GM19023 (cell line): ENCODE measurements at regions not wholly inside any gene's neighbourhood (a gene's known extent, or its start where the extent isn't known, plus 50 kb on each side); places are given as distances from the start of the nearest gene placed in this dataset.
"Not testable (repeated sequence)": the region's sequence is repeated elsewhere in the genome, so short reads cannot be mapped to it uniquely, and the experiment has no call there.

Experiments
- ATAC-seq: cut with Tn5 transposase; IDR thresholded peaks from one replicate; pipeline ENCODE4 v1.9.1; 2021; ENCODE audit warnings: mild to moderate bottlenecking, moderate library complexity; ENCODE audit not compliant: unreplicated experiment

DNA sequence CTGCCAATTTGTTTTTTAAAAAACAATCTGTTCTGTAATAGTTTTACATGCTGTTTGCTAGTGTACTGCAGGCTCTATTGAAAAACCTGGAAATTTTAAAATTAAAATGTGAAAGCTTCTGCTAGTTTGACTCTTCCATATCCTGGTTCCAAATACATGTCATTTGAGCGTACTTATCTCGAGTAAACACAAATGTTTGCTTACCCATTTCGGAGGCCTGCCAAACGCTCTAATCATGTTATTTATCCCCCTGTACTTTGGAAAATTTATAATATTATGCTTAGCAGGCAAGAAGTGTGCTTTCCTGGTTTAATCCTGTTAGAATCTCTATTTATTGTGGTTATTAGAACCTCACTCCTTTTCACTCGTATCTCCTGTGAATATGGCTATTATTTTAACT is 476.8 kb upstream of the CYLC2 start:
- ATAC-seq, result no peak

DNA sequence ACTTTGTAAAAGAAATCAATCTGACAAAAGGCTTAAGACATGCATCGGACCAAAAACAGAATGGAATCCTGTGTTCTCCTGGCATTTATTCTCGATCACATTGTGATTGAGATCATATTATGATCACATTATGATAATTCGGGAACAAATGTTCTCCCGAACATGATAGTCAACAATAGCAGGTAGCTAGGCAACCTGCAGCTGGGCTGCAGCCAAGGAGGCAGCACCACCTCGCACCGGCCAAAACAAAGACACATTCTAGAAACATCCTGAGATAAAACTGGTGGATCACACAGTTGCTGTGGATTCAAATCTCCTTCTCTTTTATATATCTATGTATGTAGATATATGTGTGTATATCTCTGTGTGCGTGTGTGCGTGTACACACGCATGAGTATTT is 480.6 kb upstream of the CYLC2 start:
- no peak for ATAC-seq

DNA sequence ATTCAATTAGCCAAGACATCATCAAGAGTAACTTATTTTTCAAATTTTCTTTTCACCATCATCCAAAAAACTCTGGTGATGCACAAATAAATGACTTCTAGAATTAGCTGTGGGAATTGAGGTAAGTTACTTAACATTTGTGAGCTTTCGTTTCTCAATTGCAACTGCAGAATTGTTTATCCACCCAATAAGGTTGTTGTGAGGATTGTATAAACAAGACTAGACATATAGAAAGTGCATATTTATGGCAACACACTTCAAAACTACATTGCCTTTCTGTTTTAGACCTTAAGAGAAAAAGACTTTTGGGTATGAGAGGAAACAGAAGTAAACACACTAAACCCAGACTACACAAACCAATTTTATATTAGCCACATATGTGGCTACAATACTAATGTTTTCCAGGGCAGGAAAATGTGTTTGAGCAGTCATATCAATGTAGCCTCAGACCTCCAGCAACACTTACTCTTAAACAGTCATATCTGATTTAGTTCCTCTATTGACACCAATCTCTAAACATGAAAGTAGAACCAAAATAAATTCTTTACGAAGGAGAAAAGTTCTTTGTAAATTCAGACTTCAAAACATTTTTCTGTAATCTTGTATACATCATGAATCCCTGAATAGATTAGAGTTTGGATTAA is 488.0 kb upstream of the CYLC2 start:
- no peak for ATAC-seq

DNA sequence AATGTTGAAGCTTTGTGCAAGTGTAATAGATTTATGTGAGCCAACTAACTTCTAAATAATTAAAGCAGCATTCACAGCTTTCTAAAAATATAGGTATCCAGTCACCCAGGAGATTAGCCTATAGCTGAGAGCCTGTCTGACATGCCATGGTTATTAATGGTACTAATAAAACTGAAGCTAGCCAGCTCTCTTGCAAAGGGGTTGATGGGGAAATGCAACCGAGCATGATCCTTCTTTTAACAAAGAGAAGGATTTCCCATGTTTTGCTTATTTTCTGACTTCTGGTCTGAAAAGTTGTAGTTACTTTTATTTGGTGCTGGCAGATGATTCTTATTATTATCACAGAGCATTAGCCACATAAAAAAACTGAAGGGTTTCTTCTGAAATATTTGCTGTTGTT is 488.7 kb upstream of the CYLC2 start:
- no peak for ATAC-seq

DNA sequence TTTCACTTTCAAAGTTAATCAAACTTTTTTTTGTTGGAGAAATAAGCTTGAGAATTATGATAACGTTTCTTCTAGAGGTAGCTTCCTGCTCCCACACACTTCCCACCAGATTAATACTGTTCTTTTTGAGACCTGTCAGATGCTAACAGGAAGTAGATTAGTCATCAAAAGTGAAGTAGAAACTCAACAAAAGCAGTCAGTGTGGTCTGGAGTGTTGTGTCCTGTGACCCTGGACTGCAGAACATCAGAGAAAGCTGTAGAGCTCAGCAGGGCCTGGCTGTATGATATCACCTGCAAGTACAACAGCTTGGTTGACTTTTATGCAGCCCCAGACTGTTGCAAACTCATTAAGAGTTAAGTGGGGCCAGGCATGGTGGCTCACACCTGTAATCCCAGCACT is 495.7 kb upstream of the CYLC2 start:
- no peak for ATAC-seq

DNA sequence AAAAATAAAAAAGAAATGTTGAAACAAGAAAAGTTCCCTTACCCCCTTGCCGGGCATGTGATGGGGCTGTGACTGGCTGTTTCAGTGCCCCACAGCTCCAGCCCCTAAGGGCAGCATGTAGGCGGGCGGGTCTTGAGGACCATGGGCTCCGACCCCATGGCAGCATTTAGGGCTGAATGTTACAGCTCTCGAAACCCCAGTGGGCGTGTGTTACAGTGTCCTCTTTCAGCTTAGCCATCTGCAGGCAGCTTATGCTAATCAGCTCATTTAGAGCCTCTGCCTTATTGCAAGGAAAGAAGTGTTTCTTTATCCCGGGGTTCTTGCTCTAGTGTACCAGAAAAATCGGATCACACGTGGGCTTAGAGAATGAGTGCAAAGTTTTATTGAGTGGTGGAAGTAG is 497.4 kb upstream of the CYLC2 start:
- no peak for ATAC-seq

DNA sequence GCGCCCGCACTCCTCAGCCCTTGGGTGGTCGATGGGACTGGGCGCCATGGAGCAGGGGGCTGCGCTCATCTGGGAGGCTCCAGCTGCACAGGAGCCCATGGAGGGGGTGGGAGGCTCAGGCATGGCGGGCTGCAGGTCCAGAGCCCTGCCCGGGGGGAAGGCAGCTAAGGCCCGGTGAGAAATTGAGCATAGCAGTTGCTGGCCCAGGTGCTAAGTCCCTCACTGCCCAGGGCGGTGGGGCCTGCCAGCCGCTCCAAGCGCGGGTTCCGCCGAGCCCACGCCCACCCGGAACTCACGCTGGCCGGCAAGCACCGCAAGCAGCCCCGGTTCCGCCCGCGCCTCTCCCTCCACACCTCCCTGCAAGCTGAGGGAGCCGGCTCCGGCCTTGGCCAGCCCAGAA is 508.2 kb upstream of the CYLC2 start:
- ATAC-seq, result not testable (repeated sequence)

DNA sequence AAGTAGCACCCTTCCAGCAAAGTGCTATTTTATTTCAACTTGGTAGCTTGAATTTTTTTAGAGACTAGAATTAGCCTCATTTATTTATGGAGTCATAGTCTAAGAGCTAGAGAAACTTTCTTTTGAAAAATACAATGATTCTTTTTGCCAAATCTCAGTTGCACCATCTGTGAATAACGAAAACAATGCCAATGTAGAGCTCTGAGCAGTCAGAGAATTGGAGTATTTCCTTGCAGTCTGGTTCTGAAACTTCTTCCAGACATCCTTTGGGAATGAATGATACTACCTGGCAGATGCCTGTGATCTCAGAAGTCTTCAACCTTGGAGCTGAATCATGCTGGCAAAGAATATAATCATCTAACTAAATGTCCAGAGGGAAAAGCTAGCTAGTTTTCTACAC is 511.5 kb upstream of the CYLC2 start:
- no peak for ATAC-seq

DNA sequence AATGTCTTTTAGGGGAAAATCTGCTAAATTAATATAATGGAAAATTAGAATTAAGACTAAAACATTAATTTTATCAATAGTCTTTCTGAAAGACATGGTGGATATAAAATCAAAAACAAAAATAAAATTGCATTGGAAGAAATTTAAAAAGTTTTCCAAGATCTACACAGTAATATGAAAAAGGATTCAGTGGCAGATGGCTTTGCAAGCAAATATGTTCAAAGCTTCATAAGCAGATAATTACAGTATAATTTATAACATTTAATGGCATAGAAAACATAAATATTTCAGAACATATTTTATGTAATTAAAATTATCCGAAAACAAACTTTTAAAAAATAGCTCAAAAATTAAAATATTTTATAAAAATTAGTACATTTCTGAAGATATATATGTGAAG is 512.4 kb upstream of the CYLC2 start:
- no peak for ATAC-seq

DNA sequence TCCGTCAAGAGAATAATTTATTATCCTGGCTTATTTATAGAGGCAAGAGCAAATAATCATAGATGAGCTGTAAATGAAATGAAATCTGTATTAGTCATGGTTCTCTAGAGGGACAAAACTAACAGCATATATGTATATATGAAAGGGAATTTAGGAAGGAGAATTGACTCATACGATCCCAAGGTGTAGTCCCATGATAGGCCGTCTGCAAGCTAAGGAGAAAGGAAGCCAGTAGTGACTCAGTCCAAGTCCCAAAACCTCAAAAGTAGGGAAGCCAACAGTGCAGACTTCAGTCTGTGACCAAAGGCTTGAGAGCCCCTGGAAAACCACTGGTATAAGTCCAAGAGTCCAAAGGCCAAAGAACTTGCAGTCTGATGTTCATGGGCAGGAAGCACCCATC is 515.9 kb upstream of the CYLC2 start:
- no peak for ATAC-seq

DNA sequence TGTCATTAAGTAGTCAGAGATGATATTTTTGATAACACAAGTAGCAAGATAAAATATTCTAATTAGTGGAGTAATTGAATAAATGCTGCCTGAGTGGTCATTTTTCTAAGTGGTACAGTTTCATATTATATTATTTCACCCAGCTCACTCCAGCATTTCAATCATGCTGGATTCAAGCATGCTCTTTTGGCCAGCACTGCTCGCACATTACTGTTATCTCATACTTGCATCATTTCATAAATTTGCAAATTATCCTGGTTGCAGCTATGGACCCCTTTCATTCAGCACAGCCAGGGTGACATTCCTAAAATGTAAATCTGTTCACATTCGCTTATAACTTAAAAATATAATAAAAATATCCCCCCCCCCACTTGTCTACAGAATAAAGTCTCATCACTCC is 520.8 kb upstream of the CYLC2 start:
- ATAC-seq, result no peak

DNA sequence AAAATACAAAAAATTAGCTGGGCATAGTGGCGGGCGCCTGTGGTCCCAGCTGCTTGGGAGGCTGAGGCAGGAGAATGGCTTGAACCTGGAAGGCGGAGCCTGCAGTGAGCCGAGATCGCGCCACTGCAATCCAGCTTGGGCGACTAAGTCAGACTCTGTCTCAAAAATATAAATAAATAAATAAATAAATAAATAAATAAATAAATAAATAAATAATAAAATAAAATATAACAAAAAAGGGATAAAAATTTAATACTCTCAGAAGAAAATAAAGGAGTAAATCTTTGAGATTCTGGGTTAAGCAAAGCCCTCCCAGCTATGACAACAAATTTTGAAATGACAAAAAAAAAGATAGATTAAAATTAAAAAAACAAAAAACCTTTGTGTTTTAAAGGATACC is 525.7 kb upstream of the CYLC2 start:
- not testable (repeated sequence) for ATAC-seq

DNA sequence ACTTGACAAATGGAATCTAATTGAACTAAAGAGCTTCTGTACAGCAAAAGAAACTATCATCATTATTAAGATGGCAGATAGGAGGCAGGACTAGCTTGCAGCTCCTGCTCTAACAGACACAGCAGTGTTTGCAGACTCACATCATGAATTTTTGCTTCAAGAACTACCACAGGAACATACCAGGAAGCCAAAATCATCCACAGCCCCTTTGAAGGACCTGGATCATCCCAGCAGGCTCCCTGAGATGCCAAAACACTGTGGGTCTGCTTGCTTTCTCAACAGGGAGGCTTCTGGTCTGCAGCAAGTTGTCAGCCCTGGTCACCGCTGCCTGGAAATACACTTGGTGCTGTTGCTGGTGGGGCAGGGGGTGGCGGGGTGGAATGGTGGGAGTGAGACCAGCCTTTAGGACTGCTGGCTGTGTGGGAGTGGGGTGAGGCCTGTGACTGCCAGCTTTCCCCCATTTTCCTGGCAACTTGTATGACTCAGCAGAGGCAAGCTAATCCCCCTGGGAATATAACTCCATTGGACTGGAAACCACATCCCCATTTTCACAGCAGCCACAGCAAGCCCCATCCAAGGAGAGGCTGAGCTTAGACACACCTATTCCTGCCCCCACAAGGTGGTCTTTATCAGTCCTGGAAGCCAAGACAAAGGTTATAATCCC is 533.8 kb upstream of the CYLC2 start:
- ATAC-seq, result no peak

DNA sequence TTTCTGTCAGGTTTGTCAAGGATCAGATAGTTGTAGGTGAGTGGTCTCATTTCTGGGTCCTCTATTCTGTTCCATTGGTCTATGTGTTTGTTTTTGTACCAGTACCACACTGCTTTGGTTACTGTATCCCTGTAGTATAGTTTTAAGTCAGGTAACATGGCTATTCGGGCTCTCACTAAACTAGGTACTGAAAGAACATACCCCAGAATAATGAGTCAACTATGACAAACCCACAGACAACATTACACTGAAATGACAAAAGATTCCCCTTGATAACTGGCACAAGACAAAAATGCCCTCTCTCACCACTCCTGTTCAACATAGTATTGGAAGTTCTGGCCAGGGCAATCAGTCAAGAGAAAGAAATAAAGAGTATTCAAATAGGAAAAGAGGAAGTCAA is 535.3 kb upstream of the CYLC2 start:
- no peak for ATAC-seq

DNA sequence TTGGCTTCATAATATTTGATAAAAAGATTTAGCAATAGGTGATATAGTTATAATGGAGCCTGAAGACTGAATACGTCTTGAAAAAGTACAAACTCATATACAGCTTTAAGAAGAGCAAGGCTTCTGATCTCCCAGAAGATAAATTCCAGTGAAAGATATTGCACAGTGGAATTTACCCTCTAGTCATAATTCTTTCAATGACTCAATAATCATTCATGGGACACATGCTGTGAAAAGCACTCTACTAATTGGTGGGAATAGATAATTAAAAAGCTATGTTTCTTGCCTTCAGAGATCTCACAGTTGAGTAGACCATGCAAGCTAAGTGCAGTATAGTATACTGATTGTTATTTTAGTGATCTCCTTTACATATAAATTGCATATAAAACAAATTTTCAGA is 538.6 kb upstream of the CYLC2 start:
- ATAC-seq, result no peak

DNA sequence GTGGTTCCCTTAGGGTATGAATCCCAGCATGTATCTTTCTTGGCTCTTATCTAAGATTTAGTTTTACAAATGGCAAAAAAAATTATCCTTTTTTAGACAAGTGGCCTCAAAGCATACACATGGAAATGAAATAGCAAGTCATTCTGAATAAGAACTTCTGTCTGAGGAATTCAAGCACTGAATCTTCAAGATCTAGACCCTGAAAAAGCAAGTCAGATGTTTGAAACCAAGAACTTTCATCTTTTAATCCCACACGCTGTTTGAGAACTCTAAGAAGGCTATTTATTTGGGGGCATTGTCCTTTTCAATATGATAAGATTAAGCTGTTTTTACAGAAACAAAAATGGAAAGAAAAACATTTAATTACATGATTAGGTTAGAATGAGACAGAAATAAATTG is 549.2 kb upstream of the CYLC2 start:
- no peak for ATAC-seq

DNA sequence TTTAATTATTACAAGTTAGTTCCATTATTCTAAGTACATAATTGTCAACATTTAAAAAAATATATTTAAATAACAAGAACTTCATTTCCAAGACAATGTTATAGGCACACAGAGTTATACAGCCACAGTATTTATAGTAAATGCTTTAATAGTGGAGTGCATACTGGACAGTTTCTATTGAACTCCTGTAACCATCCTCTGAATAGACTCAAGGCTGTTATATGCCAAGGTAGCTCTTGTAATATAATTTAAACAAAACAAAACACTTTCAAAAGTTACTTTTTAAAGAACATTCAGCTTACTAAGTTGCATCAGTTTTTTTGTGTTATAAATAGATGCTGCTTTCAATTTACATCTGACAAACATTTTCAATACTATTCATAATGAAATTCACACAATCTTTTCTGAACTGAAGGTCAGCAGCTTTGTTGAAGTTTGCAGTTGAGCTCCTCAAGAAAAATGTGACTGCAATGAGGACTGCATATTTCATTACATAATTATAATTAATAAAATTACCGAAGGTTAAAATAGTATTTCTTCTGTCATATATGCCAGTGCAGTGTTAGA is 549.9 kb upstream of the CYLC2 start:
- ATAC-seq, result no peak

DNA sequence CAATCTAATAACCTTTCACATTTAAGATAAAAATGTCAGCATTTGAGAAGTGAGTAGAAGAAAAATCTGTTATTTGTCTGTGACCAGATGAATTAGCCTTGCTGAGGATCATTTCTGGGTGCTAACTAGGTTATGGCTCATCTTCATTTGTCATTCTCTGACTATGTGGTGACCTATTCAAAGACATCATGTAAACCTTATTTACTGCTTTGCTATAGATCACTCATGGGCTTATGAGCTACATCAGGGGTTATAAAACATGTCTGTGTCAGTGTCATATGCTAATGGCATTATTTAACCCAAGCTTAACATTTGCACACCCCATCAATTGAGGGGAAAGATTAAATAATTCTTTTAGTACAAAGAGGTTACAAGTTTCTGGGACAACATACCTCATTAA is 555.5 kb upstream of the CYLC2 start:
- no peak for ATAC-seq

DNA sequence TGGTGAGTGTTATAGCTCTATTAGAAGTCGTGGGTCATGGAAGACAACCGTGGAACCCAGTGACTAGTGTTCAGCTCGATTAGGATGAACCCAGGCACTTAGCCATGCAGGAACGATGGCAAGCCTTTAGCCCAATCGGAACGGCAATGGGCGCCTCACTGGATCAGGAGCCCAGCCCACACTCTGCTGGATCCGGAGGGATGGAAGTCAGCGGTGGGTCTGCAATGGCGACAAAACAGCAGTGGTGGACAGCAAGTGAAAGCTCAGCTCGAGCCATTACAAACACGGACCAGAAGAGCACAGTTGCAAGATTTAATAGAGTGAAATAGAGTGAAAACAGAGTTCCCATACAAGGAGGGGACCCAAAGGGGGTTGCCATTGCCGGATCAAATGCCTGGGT is 558.5 kb upstream of the CYLC2 start:
- not testable (repeated sequence) for ATAC-seq

DNA sequence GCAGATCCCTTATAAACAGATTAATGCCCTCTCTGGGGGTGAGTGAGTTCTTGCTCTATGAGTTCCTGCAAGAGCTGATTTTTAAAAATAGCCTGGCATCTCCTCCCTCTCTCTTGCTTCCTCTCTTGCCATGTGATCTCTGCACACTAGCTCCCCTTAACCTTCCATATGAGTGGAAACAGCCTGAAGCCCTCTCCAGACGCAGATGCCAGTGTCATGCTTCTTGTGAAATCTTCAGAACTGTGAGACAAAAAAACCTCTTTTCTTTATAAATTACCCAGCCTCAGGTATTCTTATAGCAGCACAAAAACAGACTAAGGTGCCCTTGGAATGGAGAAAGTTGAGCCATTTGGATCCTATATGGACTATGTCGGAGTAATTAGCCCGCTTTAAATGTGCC is 559.7 kb upstream of the CYLC2 start:
- no peak for ATAC-seq

DNA sequence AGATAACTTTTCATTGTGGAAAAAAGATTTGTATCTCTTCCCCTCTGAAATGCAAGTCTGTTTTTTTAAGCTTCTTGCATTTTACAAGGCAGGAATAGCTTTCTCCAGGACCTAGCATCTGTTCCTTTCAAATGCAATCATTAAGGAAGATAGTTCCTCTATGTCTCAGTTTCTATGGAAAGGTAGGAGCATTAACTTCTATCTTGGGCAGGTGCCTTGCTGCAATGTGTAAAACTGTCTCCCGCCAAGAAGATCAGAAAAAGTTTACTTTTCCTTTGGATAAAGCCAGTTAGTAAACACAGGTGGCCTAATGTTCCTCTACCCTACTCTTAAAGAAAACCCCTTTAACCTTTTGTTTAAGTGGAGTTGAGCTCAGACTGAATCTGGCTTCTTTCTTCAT is 560.6 kb upstream of the CYLC2 start:
- no peak for ATAC-seq

DNA sequence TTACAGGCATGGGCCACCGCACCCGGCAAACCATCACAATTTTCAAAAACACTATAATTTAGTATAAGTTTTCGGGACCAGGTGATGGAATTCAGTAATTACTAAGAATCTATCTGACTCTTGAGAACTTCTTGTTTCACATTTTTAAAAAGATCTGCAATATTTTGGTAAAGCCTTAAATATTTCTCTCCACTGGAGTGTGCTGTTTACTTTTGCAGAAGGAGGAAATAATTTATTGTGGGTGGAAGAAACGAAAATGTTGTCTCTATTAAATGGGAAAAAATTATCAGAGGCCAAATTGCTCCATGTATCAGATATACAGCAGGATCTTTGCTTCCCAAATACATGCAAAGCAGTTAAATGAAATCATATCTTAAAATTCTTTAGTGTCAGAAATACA is 566.8 kb upstream of the CYLC2 start:
- no peak for ATAC-seq

DNA sequence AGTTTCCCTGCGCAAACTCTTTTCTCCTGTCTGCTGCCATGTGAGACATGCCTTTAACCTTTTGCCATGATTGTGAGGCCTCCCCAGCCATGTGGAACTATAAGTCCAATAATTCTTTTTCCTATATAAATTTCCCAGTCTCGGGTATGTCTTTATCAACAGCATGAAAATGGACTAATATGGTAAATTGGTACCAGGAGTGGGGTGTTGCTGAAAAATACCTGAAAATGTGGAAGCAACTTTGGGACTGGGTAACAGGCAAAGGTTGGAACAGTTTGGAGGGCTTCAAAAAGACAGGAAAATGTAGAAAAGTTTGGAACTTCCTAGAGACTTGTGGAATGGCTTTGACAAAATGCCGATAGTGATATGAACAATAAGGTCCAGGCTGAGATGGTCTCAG is 578.9 kb upstream of the CYLC2 start:
- not testable (repeated sequence) for ATAC-seq
